GM13976 (cell line): ENCODE measurements at regions not wholly inside any gene's neighbourhood (a gene's known extent, or its start where the extent isn't known, plus 50 kb on each side); places are given as distances from the start of the nearest gene placed in this dataset.

Experiments used
- DNase-seq: peaks from one replicate; pipeline ENCODE4 v3.0.0; 2012; ENCODE audit warnings: low spot score
- CTCF ChIP-seq: IDR thresholded peaks from 2 replicates; pipeline ENCODE4 v1.5.1; 2012; ENCODE audit warnings: borderline replicate concordance, mild to moderate bottlenecking; ENCODE audit not compliant: insufficient read depth; ENCODE audit errors: extremely low read depth, missing control alignments, control extremely low read depth
- in situ Hi-C: fragments of 300-500 bp; cut with MboI; formaldehyde crosslinking; loops from one replicate; pipeline ENCODE4 v1.12.0; 2022; ENCODE audit warnings: low sequenced_read_pairs, mixed read lengths, inconsistent platforms; ENCODE audit not compliant: unreplicated experiment

- DNase-seq: no peak
- in situ Hi-C loops: no loop called here
- TF ChIP-seq CTCF: no peak
Observed at GRCh38 chr6:126913651-126914050, 204.8 kb upstream of the RSPO3 start.

DNA sequence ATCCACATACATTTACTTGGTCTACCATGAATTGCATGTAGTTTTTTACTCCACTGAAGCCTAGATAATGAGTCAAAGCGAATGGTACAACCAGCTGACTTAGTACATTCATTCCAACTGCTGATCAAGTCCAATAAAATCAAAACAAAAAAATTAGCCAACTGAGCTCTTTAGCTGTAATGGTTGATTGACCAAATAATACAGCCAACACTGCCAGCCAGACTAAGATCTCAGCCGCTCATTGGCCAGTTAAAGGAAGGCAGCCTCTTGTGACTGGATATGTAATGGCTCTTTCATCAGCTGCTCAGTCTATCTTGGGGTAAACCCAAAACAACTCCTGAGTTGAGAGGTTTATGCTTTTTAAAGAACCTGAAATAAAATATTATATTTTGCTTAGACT, 204.3 kb upstream of the RSPO3 start:
- TF ChIP-seq CTCF: no peak
- in situ Hi-C loops: no loop called here

DNA sequence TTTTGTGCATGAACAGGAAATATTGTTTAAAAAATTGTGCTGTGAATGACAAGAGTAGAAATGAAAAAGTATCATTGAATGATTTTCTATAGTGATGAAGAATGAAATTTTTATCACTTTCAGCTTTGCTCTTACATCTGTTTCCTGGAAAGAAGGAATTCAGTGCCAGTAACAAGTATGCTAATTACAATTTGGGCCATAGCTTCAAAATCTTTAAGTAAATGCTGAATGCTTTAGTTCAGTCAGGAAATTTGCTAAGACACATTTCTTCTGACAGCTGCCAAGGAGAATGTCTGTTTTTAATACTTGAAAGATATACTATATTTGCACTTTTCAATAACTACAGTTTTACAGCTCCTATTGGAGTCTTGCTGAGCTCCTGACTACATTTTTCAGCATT, 203.7 kb upstream of the RSPO3 start:
- in situ Hi-C loops: no loop called here
- no peak for DNase-seq
- TF ChIP-seq CTCF: no peak

More for the DNA sequence above, 204.3 kb upstream of the RSPO3 start:
- DNase-seq: no peak

DNA sequence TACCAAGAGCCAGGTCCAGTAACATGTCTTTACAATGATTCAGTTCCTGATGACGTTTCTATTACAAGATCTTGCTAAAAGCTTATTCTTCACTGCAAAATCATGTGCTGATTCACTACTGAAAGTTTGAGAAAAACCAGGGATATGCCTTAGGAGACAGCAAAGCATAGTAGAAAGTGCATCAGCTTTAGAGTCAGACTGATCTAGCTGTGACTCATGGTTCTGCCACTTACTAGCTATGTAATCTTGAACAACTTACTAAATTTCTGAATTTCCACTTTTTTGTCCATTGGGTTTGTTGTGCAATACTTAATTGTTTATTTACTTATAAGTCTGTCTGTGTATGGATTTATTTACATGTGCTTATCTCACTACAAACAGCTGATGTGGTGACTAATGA, 198.5 kb upstream of the RSPO3 start:
- no peak for DNase-seq
- TF ChIP-seq CTCF: no peak
- in situ Hi-C loops: no loop called here

GRCh38 chr6:126923807-126924206, 194.7 kb upstream of the RSPO3 start:
- in situ Hi-C loops: no loop called here
- no peak for TF ChIP-seq CTCF

GRCh38 chr6:126926926-126927325, 191.5 kb upstream of the RSPO3 start:
- TF ChIP-seq CTCF: no peak
- in situ Hi-C loops: no loop called here
- no peak for DNase-seq

More at GRCh38 chr6:126923807-126924206, 194.7 kb upstream of the RSPO3 start:
- DNase-seq: no peak

DNA sequence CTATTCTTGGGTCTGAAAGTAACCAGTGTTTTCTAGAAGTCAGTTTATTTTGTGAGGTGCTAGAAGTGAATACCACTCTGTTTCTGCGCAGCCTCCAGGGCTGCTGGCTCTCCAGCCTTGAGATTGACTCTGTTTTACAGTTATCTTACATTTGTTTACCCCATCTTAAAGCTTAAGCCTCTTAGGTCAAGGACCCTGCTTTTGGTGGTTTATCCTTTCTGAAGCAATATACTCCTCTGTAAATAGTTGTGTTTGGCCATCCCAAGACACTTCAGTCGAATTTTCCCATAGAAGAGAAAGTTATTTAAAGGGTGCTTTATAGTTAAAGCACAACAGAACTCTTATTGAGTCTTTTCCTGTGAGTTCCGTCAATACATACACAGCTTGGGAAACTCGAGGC, 190.6 kb upstream of the RSPO3 start:
- in situ Hi-C loops: no loop called here
- no peak for TF ChIP-seq CTCF
- no peak for DNase-seq
